ENCODE measurements at regions not wholly inside any gene's neighbourhood (a gene's known extent, or its start where the extent isn't known, plus 50 kb on each side); places are given as distances from the start of the nearest gene placed in this dataset.

DNA sequence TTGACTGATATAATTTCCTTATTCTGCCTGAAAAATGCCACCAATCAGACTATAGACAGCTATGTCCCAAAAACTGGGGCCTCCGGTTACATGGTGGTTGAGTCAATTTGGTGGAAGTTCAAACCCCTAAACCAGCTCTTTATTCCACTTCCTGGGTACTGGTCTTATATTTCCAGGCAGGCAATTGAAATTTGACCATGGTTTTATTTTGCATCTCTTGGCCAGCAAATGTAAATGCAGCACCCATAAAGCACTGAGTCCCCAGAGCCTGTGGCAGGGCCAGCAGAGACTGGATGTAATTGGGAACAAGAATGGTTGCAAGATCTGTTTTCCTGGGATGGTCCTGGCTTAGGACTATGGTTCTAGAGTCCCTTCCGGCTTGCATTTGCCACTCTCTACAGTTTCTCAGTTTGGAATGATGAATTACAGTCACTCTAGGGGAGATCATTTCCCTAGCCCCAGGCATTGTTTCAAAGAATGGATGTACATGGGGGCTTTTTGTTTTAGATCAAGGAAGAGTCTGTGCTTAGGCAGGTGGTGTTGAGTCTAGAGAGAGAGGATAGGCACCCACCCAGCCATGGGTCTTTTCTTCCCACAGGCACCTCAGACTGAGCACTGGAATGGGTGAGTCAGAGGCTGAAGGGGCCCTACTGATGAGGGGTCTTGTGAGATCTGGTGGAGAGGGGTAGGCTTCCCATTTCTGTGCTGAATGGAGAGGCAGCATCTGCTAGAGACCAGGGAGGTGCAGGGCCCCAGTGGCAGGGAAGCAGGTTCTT, 108.4 kb upstream of the CDC42EP3 start:
- Histone ChIP-seq H3K4me3 (replicated peaks in 1 of 4; ENCODE audit: control extremely low read depth in 1 of 4, insufficient read depth in 1 of 4, low read depth in 3 of 4, low read length in 4 of 4) (no peak overlapping the region), H3K4me1 (ENCODE audit: control insufficient read depth, extremely low read depth, insufficient read depth, low read length) (peaks cover 50% of the 10 kb centered on the region), H3K9ac (ENCODE audit: insufficient read depth, low read length) (no peak overlapping the region), H3K9me3 (ENCODE audit: control insufficient read depth, insufficient read depth, low read depth, low read length) (no peaks in the 10 kb centered on the region), H3K27me3 (ENCODE audit: control insufficient read depth, insufficient read depth, low read length) (no peaks in the 10 kb centered on the region), H4K20me1 (ENCODE audit: control insufficient read depth, extremely low read depth, insufficient read depth, low read length) (no peaks in the 10 kb centered on the region), H3K27ac (ENCODE audit: insufficient read depth, low read length) (no peak overlapping the region), H3K79me2 (ENCODE audit: control insufficient read depth, insufficient read depth, low read length) (no peaks in the 10 kb centered on the region), H3K36me3 (ENCODE audit: control insufficient read depth, insufficient read depth, low read length) (no peaks in the 10 kb centered on the region), H3K4me2 (ENCODE audit: extremely low read depth, insufficient read depth, low read length) (no peak overlapping the region), H2AFZ (ENCODE audit: low read length) (no peak overlapping the region)
- DNase-seq (ENCODE audit: low read depth in 2 of 2): no peak
- TF ChIP-seq, protein P1, sequence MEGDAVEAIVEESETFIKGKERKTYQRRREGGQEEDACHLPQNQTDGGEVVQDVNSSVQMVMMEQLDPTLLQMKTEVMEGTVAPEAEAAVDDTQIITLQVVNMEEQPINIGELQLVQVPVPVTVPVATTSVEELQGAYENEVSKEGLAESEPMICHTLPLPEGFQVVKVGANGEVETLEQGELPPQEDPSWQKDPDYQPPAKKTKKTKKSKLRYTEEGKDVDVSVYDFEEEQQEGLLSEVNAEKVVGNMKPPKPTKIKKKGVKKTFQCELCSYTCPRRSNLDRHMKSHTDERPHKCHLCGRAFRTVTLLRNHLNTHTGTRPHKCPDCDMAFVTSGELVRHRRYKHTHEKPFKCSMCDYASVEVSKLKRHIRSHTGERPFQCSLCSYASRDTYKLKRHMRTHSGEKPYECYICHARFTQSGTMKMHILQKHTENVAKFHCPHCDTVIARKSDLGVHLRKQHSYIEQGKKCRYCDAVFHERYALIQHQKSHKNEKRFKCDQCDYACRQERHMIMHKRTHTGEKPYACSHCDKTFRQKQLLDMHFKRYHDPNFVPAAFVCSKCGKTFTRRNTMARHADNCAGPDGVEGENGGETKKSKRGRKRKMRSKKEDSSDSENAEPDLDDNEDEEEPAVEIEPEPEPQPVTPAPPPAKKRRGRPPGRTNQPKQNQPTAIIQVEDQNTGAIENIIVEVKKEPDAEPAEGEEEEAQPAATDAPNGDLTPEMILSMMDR (conservative IDR thresholded peaks at IDR 0.05 in 1 of 2, IDR thresholded peaks at IDR 0.05 in 1 of 2; ENCODE audit: low read depth in 1 of 2, low read length in 2 of 2): no peak
- TF ChIP-seq EZH2 (IDR thresholded peaks at IDR 0.05; ENCODE audit: low read length, missing control alignments): no peak

- H2AFZ ChIP-seq (ENCODE audit: low read length): no peak overlapping the region
- TF ChIP-seq, protein P1 (conservative IDR thresholded peaks at IDR 0.05 in 1 of 2, IDR thresholded peaks at IDR 0.05 in 1 of 2; ENCODE audit: low read depth in 1 of 2, low read length in 2 of 2): no peak
- no peak for TF ChIP-seq EZH2 (IDR thresholded peaks at IDR 0.05; ENCODE audit: low read length, missing control alignments)
- H3K4me3 ChIP-seq (replicated peaks in 1 of 4; ENCODE audit: control extremely low read depth in 1 of 4, insufficient read depth in 1 of 4, low read depth in 3 of 4, low read length in 4 of 4): no peak overlapping the region
- H4K20me1 ChIP-seq (ENCODE audit: control insufficient read depth, extremely low read depth, insufficient read depth, low read length): no peaks in the 10 kb centered on the region
- no peaks in the 10 kb centered on the region for H3K9me3 ChIP-seq (ENCODE audit: control insufficient read depth, insufficient read depth, low read depth, low read length)
- H3K9ac ChIP-seq (ENCODE audit: insufficient read depth, low read length): no peak overlapping the region
- no peaks in the 10 kb centered on the region for H3K79me2 ChIP-seq (ENCODE audit: control insufficient read depth, insufficient read depth, low read length)
- H3K27ac ChIP-seq (ENCODE audit: insufficient read depth, low read length): no peak overlapping the region
- DNase-seq (ENCODE audit: low read depth in 2 of 2): peak in 1 of 2 donors; percentile 79
- H3K4me1 ChIP-seq (ENCODE audit: control insufficient read depth, extremely low read depth, insufficient read depth, low read length): peaks cover 49% of the 10 kb centered on the region
- H3K27me3 ChIP-seq (ENCODE audit: control insufficient read depth, insufficient read depth, low read length): no peaks in the 10 kb centered on the region
- no peak overlapping the region for H3K4me2 ChIP-seq (ENCODE audit: extremely low read depth, insufficient read depth, low read length)
- H3K36me3 ChIP-seq (ENCODE audit: control insufficient read depth, insufficient read depth, low read length): no peaks in the 10 kb centered on the region
These were observed 108.9 kb upstream of the CDC42EP3 start for GRCh38 chr2:37780387-37780676.

DNA sequence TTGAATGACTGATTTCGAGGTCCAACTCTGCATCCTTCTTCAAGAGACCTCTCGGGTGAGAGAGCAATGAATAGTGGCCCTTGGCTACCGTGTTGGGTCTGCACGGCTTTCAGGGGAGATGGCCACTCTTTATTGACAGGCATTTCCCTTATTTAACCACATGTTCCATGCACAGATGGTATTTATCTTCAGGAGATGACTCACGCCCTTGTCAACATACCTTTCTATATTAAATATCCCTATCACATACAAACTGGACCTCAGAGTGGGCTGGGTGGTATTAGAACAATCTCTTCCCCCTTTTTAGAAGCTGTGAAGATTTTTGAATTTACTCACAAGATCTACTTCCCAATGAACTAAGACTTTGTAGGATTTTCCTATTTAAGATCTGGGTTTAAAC, 109.6 kb upstream of the CDC42EP3 start:
- DNase-seq (ENCODE audit: low read depth in 2 of 2): peak; percentile 59 to 93
- H3K9me3 ChIP-seq (ENCODE audit: control insufficient read depth, insufficient read depth, low read depth, low read length): no peaks in the 10 kb centered on the region
- no peak for TF ChIP-seq EZH2 (IDR thresholded peaks at IDR 0.05; ENCODE audit: low read length, missing control alignments)
- TF ChIP-seq, protein P1 (conservative IDR thresholded peaks at IDR 0.05 in 1 of 2, IDR thresholded peaks at IDR 0.05 in 1 of 2; ENCODE audit: low read depth in 1 of 2, low read length in 2 of 2): no peak
- H3K4me2 ChIP-seq (ENCODE audit: extremely low read depth, insufficient read depth, low read length): no peak overlapping the region
- H3K9ac ChIP-seq (ENCODE audit: insufficient read depth, low read length): no peak overlapping the region
- no peaks in the 10 kb centered on the region for H3K79me2 ChIP-seq (ENCODE audit: control insufficient read depth, insufficient read depth, low read length)
- no peak overlapping the region for H2AFZ ChIP-seq (ENCODE audit: low read length)
- no peak overlapping the region for H3K27ac ChIP-seq (ENCODE audit: insufficient read depth, low read length)
- peaks cover 42% of the 10 kb centered on the region for H3K4me1 ChIP-seq (ENCODE audit: control insufficient read depth, extremely low read depth, insufficient read depth, low read length)
- no peaks in the 10 kb centered on the region for H3K27me3 ChIP-seq (ENCODE audit: control insufficient read depth, insufficient read depth, low read length)
- H4K20me1 ChIP-seq (ENCODE audit: control insufficient read depth, extremely low read depth, insufficient read depth, low read length): no peaks in the 10 kb centered on the region
- no peak overlapping the region for H3K4me3 ChIP-seq (replicated peaks in 1 of 4; ENCODE audit: control extremely low read depth in 1 of 4, insufficient read depth in 1 of 4, low read depth in 3 of 4, low read length in 4 of 4)
- H3K36me3 ChIP-seq (ENCODE audit: control insufficient read depth, insufficient read depth, low read length): no peaks in the 10 kb centered on the region
